ENCODE measurements at regions not wholly inside any gene's neighbourhood (a gene's known extent, or its start where the extent isn't known, plus 50 kb on each side); places are given as distances from the start of the nearest gene placed in this dataset.

GRCh38 chr5:120159155-120159554 is 304.9 kb upstream of the PRR16 start:
- TF ChIP-seq ZBTB1 (tag by site-specific recombination; IDR thresholded peaks at IDR 0.05) (no peak), MEIS1 (CRISPR knock-in tag; IDR thresholded peaks at IDR 0.05; ENCODE audit: borderline replicate concordance) (no peak), ZNF121 (tag by site-specific recombination; IDR thresholded peaks at IDR 0.05) (no peak), ZNF76 (tag by site-specific recombination; IDR thresholded peaks at IDR 0.05; ENCODE audit: borderline replicate concordance, low read depth) (no peak), ZBTB20 (tag by site-specific recombination; IDR thresholded peaks at IDR 0.05) (no peak), MYNN (tag by site-specific recombination; IDR thresholded peaks at IDR 0.05; ENCODE audit: borderline replicate concordance) (no peak)
- TF ChIP-seq, protein P1, sequence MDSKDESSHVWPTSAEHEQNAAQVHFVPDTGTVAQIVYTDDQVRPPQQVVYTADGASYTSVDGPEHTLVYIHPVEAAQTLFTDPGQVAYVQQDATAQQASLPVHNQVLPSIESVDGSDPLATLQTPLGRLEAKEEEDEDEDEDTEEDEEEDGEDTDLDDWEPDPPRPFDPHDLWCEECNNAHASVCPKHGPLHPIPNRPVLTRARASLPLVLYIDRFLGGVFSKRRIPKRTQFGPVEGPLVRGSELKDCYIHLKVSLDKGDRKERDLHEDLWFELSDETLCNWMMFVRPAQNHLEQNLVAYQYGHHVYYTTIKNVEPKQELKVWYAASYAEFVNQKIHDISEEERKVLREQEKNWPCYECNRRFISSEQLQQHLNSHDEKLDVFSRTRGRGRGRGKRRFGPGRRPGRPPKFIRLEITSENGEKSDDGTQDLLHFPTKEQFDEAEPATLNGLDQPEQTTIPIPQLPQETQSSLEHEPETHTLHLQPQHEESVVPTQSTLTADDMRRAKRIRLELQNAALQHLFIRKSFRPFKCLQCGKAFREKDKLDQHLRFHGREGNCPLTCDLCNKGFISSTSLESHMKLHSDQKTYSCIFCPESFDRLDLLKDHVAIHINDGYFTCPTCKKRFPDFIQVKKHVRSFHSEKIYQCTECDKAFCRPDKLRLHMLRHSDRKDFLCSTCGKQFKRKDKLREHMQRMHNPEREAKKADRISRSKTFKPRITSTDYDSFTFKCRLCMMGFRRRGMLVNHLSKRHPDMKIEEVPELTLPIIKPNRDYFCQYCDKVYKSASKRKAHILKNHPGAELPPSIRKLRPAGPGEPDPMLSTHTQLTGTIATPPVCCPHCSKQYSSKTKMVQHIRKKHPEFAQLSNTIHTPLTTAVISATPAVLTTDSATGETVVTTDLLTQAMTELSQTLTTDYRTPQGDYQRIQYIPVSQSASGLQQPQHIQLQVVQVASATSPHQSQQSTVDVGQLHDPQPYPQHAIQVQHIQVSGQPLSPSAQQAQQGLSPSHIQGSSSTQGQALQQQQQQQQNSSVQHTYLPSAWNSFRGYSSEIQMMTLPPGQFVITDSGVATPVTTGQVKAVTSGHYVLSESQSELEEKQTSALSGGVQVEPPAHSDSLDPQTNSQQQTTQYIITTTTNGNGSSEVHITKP (tag by site-specific recombination; IDR thresholded peaks at IDR 0.05) = no peak
- TF ChIP-seq, protein P2, sequence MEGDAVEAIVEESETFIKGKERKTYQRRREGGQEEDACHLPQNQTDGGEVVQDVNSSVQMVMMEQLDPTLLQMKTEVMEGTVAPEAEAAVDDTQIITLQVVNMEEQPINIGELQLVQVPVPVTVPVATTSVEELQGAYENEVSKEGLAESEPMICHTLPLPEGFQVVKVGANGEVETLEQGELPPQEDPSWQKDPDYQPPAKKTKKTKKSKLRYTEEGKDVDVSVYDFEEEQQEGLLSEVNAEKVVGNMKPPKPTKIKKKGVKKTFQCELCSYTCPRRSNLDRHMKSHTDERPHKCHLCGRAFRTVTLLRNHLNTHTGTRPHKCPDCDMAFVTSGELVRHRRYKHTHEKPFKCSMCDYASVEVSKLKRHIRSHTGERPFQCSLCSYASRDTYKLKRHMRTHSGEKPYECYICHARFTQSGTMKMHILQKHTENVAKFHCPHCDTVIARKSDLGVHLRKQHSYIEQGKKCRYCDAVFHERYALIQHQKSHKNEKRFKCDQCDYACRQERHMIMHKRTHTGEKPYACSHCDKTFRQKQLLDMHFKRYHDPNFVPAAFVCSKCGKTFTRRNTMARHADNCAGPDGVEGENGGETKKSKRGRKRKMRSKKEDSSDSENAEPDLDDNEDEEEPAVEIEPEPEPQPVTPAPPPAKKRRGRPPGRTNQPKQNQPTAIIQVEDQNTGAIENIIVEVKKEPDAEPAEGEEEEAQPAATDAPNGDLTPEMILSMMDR (tag by site-specific recombination; IDR thresholded peaks at IDR 0.05) = no peak

All from HEK293 (cell line).